Neural cell (in vitro differentiated cells): ENCODE measurements at regions not wholly inside any gene's neighbourhood (a gene's known extent, or its start where the extent isn't known, plus 50 kb on each side); places are given as distances from the start of the nearest gene placed in this dataset.

Source experiments
- H2AFZ ChIP-seq: fragments of 200-600, 300-800 bp; sonication (generic), shearing (Covaris generic); 2 replicates; pipeline ENCODE4 v1.6.0; 2014; ENCODE audit warnings: low read depth, mild to moderate bottlenecking, antibody characterized with exemption, low read length, moderate library complexity
- H3F3A ChIP-seq: fragments of 200-600 bp; shearing (Covaris generic); 2 replicates; pipeline ENCODE4 v1.6.1; 2016; ENCODE audit warnings: mild to moderate bottlenecking, moderate library complexity, mixed read lengths, antibody characterized with exemption, low read length; ENCODE audit not compliant: insufficient read depth, poor library complexity, severe bottlenecking
- H3K27ac ChIP-seq: fragments of 200-600, 300-800 bp; sonication (generic), shearing (Covaris generic); 2 replicates; pipeline ENCODE4 v1.5.1; 2014; ENCODE audit warnings: mild to moderate bottlenecking, low read length, moderate library complexity
- H3K27me3 ChIP-seq: fragments of 300-800, 200-600 bp; sonication (generic), shearing (Covaris generic); 2 replicates; pipeline ENCODE4 v1.6.0; 2014; ENCODE audit warnings: mild to moderate bottlenecking, low read depth, low read length, moderate library complexity; ENCODE audit not compliant: insufficient read depth
- H3K36me3 ChIP-seq: fragments of 300-800, 200-600 bp; sonication (generic), shearing (Covaris generic); 2 replicates; pipeline ENCODE4 v1.5.1; 2014; ENCODE audit warnings: mild to moderate bottlenecking, antibody characterized with exemption, low read length, moderate library complexity; ENCODE audit not compliant: insufficient read depth
- H3K4me2 ChIP-seq: fragments of 300-800, 200-600 bp; sonication (generic), shearing (Covaris generic); 2 replicates; pipeline ENCODE4 v1.6.0; 2014; ENCODE audit warnings: mild to moderate bottlenecking, low read length
- H3K4me3 ChIP-seq: fragments of 300-800, 200-600 bp; sonication (generic), shearing (Covaris generic); 2 replicates; pipeline ENCODE4 v1.5.1; 2014; ENCODE audit warnings: mild to moderate bottlenecking, low read length, moderate library complexity
- H3K79me2 ChIP-seq: fragments of 200-600 bp; shearing (Covaris generic); replicated peaks from 2 replicates; pipeline ENCODE4 v1.6.0; 2014; ENCODE audit warnings: mild to moderate bottlenecking, low read length, moderate library complexity; ENCODE audit not compliant: insufficient read depth
- H3K9ac ChIP-seq: fragments of 300-800, 200-600 bp; sonication (generic), shearing (Covaris generic); 2 replicates; pipeline ENCODE4 v1.6.1; 2016; ENCODE audit warnings: mild to moderate bottlenecking, low read length, mixed read lengths
- H3K9me2 ChIP-seq: fragments of 200-600 bp; shearing (Covaris generic); 2 replicates; pipeline ENCODE4 v1.6.1; 2016; ENCODE audit warnings: mild to moderate bottlenecking, low read length, mixed read lengths; ENCODE audit not compliant: insufficient read depth
- H3K9me3 ChIP-seq: fragments of 200-600, 300-800 bp; sonication (generic), shearing (Covaris generic); 2 replicates; pipeline ENCODE4 v1.6.1; 2016; ENCODE audit warnings: mild to moderate bottlenecking, mixed run types, low read length, moderate library complexity, mixed read lengths
- H4K20me1 ChIP-seq: fragments of 200-600 bp; shearing (Covaris generic); 2 replicates; pipeline ENCODE4 v1.6.1; 2016; ENCODE audit warnings: mild to moderate bottlenecking, mixed run types; ENCODE audit not compliant: insufficient read depth
- CTCF ChIP-seq: fragments of 450-650 bp; IDR thresholded peaks from 2 replicates; pipeline ENCODE4 v1.5.1; 2014; ENCODE audit warnings: antibody characterized with exemption, mild to moderate bottlenecking, moderate library complexity; ENCODE audit not compliant: poor library complexity, severe bottlenecking
- EP300 ChIP-seq: fragments of 450-650 bp; conservative IDR thresholded peaks from 2 replicates; pipeline ENCODE4 v1.6.1; 2014; ENCODE audit warnings: antibody characterized with exemption, mild to moderate bottlenecking, moderate library complexity; ENCODE audit not compliant: poor library complexity, severe bottlenecking
- EZH2 ChIP-seq: fragments of 200-600, 300-800 bp; shearing (Covaris generic), sonication (generic); IDR thresholded peaks from 2 replicates; pipeline ENCODE4 v1.6.1; 2014; ENCODE audit warnings: antibody characterized with exemption, low read length, borderline replicate concordance, mild to moderate bottlenecking; ENCODE audit not compliant: insufficient read depth, poor library complexity, severe bottlenecking
- MXI1 ChIP-seq: fragments of 450-650 bp; conservative IDR thresholded peaks from 2 replicates; pipeline ENCODE4 v1.6.1; 2014; ENCODE audit warnings: antibody characterized with exemption, mild to moderate bottlenecking; ENCODE audit not compliant: poor library complexity, severe bottlenecking
- POLR2AphosphoS5 ChIP-seq: IDR thresholded peaks from 2 replicates; pipeline ENCODE4 v1.6.1; 2012
- RAD21 ChIP-seq: fragments of 450-650 bp; conservative IDR thresholded peaks from 2 replicates; pipeline ENCODE4 v1.6.1; 2014; ENCODE audit warnings: antibody characterized with exemption, mild to moderate bottlenecking, moderate library complexity
- SMC3 ChIP-seq: fragments of 450-650 bp; conservative IDR thresholded peaks from 2 replicates; pipeline ENCODE4 v1.6.1; 2014; ENCODE audit warnings: antibody characterized with exemption, mild to moderate bottlenecking, moderate library complexity; ENCODE audit not compliant: poor library complexity
- TAF1 ChIP-seq: IDR thresholded peaks from 2 replicates; pipeline ENCODE4 v1.6.1; 2012; ENCODE audit warnings: low read depth
- TF ChIP-seq, protein P1 (sequence below): IDR thresholded peaks from 2 replicates; pipeline ENCODE4 v1.6.1; 2012; ENCODE audit warnings: borderline replicate concordance

- TF ChIP-seq, protein P1, sequence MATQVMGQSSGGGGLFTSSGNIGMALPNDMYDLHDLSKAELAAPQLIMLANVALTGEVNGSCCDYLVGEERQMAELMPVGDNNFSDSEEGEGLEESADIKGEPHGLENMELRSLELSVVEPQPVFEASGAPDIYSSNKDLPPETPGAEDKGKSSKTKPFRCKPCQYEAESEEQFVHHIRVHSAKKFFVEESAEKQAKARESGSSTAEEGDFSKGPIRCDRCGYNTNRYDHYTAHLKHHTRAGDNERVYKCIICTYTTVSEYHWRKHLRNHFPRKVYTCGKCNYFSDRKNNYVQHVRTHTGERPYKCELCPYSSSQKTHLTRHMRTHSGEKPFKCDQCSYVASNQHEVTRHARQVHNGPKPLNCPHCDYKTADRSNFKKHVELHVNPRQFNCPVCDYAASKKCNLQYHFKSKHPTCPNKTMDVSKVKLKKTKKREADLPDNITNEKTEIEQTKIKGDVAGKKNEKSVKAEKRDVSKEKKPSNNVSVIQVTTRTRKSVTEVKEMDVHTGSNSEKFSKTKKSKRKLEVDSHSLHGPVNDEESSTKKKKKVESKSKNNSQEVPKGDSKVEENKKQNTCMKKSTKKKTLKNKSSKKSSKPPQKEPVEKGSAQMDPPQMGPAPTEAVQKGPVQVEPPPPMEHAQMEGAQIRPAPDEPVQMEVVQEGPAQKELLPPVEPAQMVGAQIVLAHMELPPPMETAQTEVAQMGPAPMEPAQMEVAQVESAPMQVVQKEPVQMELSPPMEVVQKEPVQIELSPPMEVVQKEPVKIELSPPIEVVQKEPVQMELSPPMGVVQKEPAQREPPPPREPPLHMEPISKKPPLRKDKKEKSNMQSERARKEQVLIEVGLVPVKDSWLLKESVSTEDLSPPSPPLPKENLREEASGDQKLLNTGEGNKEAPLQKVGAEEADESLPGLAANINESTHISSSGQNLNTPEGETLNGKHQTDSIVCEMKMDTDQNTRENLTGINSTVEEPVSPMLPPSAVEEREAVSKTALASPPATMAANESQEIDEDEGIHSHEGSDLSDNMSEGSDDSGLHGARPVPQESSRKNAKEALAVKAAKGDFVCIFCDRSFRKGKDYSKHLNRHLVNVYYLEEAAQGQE: no peak
- no peak for TF ChIP-seq MXI1
- TF ChIP-seq CTCF: no peak
- TF ChIP-seq RAD21: no peak
- no peak for TF ChIP-seq SMC3
- no peak for TF ChIP-seq EP300
- no peak for TF ChIP-seq EZH2
- TF ChIP-seq TAF1: no peak
- no peak for TF ChIP-seq POLR2AphosphoS5
- no peak overlapping the region for H2AFZ ChIP-seq
- H4K20me1 ChIP-seq: no peaks in the 10 kb centered on the region
- H3F3A ChIP-seq: no peaks in the 10 kb centered on the region
- no peak overlapping the region for H3K4me3 ChIP-seq
- no peak overlapping the region for H3K27ac ChIP-seq
- H3K79me2 ChIP-seq: no peaks in the 10 kb centered on the region
- no peak overlapping the region for H3K9ac ChIP-seq
- no peaks in the 10 kb centered on the region for H3K36me3 ChIP-seq
- no peaks in the 10 kb centered on the region for H3K9me3 ChIP-seq
- no peaks in the 10 kb centered on the region for H3K27me3 ChIP-seq
- no peaks in the 10 kb centered on the region for H3K9me2 ChIP-seq
- H3K4me2 ChIP-seq: no peak overlapping the region
Observed at GRCh38 chr10:64219271-64220025, 698.2 kb downstream of the REEP3 start.

GRCh38 chr10:64234489-64234888 is 713.3 kb downstream of the REEP3 start:
- H3K4me3 ChIP-seq: no peak overlapping the region
- TF ChIP-seq SMC3 (no peak), MXI1 (no peak)
- no peaks in the 10 kb centered on the region for H3K9me3 ChIP-seq
- H2AFZ ChIP-seq: no peak overlapping the region
- H3F3A ChIP-seq: no peaks in the 10 kb centered on the region
- H3K27ac ChIP-seq: no peak overlapping the region
- no peaks in the 10 kb centered on the region for H3K79me2 ChIP-seq
- H4K20me1 ChIP-seq: no peaks in the 10 kb centered on the region
- no peak overlapping the region for H3K4me2 ChIP-seq
- H3K9ac ChIP-seq: no peak overlapping the region
- H3K9me2 ChIP-seq: no peaks in the 10 kb centered on the region
- H3K36me3 ChIP-seq: no peaks in the 10 kb centered on the region
- H3K27me3 ChIP-seq: no peaks in the 10 kb centered on the region
